GM18858 (cell line): ENCODE measurements at regions not wholly inside any gene's neighbourhood (a gene's known extent, or its start where the extent isn't known, plus 50 kb on each side); places are given as distances from the start of the nearest gene placed in this dataset.

Experiments
- ATAC-seq: cut with Tn5 transposase; IDR thresholded peaks from one replicate; pipeline ENCODE4 v1.9.1; 2021; ENCODE audit not compliant: unreplicated experiment

DNA sequence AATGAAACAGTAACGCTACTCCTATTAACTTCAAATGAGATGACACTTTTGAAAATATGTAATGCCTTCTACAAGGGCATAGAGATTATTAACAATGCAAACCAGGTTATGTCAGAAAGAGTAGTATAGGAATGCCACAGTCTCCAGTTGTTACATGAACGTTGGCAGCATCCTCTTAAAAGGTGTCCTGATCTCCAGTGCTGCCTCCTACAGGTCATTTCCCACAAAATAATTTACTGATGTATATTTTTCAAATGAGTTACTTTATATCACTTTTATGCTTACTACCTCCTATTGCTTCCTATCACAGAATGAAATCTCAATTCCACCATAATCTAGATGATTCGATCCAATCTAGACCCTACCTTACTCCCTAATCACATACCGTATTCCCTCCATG, 195.2 kb upstream of the EPHA5 start:
- no peak for ATAC-seq

DNA sequence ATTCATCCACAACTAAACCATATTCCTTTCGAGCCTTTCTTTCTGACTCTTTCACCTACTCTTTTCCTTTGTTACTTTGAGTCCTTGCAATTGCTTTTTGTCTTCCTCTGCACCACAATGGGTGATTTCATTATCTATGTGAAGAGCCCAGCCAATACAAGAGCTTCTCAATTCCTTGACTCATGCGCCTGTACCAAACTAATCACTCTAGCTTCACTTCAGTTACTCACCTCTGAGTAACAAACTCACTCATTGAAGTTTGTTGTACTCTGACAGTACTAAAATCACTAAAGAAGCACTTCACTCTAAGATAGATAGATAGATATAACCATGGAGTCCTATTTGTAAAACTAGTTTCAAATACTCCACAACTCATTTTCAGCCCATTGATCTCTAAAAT, 191.7 kb upstream of the EPHA5 start:
- no peak for ATAC-seq

DNA sequence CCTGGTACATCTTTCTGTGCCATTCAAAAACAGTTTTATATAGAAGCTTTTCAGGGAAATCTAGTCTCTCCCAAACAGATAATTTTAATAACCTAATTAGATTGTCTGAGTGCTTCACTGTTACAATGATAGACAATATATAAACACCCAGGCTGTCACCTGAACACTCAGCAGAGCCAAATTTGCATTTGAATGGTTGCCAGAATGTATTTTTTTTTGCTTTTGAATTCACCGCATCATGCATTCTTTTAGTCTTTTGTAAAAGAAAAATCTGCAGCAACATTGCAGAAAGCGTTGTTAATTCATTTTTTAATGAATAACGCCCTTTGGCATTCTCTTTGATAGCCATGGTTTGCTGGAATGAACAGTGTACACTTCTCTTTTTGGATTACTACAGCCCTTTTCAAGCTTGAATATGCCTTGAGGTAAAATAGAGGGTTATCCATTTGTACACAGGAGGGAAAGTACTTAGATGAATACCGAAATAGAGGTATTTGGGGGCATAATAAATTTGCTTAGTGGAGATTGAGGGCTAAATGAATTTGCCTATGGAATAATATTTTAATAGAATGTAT, 175.0 kb upstream of the EPHA5 start:
- no peak for ATAC-seq

DNA sequence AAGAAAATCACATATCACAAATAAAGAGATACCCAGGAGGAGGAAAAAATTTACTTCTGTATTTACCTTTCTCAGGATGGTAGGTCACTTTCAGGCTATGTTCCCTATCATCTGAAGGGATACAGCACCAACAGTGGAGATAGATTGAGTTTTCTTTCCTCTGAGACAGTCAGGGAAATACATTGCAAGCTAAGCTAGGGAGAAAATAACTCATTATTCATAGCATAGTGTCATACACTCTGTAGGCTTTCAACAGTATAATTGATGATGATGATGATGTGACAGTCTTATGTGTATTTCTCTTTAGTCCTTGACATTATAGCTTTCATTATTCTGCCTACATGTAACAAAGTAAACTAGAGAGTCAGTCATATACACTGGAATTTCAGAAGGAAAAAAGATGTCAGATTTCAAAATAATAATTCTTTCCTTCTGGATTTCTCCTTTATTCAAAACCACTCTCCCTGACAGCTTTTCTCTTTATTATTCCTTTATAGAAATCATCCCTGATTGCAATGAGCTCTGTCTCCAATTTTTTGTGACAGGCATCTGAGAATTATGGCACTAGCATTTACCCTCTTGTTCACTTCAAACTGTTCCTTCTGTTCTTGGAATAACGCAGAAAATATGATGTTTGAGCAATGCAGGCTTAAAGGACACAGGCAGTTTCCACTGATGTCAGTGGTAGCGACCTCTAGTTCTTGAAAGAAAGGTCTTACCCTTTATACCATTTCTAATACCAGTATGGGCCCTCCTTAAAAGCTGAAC, 169.1 kb upstream of the EPHA5 start:
- no peak for ATAC-seq

DNA sequence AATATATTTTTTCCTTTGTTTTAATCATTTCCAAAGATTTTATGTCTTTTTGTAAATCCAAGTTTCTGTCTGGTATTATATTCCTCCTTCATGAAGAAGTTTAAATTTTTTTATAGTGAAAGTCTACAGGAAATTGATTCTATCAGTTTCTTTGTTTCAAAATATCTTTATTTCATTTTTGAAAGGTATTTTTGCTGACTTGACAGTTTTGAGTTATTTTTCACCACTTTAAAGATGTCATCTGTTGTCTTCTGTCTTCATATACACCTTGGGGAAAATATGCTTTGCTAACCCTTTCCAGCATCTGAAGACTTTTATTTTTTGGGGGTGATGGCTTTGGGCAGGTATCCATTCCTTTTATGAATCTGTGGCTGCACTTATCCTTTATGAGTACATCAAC, 164.4 kb upstream of the EPHA5 start:
- ATAC-seq, result no peak

DNA sequence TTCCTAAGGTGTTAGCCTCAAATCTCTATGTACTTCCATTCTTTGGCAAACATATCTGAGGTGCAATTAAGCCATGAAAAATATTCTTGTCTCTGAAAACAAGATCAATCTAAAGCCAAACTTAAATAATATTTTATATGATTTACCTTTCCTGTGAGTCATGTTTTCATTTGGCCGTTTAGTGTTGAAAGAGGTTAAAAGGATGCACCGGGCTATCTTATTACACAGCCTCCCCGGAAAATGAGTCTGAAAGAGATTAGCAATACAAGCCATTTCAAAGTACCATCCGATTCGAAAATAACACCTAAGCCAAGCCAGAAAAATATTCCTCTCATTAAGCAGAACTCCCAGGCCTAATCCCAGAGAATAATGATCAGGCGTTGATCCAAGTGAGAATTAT, 161.5 kb upstream of the EPHA5 start:
- no peak for ATAC-seq

DNA sequence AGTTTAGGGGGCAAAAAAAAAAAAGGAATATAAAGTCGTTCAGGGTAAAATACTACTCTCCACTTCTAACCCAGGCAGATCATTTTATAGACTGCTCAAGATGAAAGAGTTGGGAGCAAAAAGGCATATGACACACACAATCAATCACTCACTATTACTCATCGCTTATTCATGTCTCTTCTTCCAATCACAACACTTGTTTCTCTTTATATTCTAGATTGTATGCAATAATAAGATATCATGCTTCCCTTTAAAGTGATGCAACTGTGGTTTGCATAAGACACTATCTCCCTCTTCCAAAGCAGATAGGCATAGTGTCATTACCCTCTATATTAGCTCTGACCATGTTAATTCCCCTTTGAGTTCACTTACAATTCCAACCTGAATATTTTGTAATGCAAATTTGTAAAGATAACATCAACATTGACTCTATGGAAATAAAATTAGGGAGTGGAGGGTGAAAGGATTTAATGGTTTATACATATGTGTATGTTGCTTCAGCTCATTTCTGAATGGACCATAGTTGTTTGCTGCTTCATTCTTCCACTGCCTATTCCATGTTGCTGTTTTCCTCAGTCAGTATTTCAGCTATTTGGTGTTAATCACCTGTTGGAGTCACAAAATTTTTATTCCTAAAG, 154.9 kb upstream of the EPHA5 start:
- ATAC-seq, result no peak

DNA sequence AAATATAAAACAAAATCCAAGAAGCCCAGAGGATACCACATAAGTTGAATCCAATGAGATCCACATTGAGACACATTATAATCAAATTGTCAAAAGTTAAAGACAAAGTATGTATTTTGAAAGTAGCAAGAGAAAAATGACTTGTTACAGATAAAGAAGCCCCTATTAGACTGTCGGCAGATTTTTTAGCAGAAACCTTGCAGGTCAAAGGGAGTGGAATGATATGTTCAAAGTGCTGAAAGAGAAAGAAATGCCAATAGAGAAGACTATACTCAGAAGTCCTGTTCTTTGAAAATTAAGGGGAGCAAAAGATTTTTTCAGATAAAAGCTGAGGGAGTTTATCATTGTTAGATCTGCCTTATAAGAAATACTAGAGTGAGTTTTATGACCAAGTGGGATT, 148.9 kb upstream of the EPHA5 start:
- no peak for ATAC-seq

DNA sequence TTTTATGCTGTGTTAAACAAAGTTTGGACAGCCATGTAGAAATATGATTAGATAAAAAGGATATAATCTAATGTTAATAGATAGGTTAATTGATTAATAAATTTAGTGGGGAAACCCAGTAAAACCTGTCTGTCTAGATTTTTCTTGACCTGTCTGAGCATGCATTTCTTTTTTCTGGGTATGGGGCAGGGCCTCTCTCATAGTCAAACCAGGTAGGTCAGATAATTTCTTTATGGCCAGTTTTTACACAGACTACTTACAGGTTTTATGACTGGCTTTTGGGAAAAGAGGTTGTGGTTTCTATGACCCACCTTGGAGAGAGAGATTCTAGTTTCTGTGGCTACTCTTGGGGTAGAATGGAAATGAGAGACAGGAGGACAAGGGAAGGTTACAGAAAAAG, 135.6 kb upstream of the EPHA5 start:
- ATAC-seq, result no peak

DNA sequence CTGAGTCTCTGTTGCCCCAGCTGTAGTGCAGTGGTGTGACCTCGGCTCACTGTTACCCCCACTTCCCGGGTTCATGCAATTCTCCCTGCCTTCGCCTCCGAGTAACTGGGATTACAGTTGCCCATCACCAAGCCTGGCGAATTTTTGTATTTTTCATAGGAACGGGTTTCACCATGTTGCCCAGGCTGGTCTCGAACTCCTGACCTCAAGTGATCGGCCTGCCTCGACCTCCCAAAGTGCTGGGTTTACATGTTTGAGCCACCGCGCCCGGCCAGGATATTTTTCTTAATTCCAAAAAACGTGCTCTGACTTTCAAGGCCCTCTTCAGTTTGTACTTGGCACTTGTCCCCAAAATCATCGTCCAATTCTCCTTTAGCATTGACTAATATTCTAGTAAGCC, 129.2 kb upstream of the EPHA5 start:
- no peak for ATAC-seq

DNA sequence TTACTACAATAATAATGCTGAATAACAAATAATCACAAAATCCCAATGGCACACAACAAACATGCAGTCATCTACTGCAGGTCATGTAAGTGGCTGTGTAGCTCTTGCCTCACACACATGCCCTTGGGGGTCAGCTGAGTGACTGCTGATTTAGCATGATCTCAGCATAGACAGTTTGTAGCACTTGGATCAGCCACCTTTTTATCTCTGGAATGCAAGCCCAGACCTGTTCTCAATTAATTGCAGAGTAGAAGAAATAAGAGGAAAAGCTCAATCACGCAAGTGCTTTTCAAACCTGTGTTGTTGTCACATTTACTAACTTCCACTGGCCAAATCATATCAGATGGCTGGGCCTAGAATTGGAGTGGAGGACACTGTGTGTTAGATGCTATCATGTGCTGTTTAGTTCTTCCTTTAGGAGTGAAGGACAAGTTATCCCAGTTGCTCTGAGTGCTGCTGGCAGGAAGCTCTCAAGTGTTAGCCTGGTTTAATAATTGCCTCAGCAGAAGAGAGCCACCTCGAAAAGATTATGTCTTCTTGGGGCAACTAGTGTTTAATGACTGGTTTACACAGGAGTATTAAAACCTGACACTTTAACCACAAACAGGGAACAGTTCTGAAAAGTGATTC, 128.3 kb upstream of the EPHA5 start:
- ATAC-seq, result no peak

DNA sequence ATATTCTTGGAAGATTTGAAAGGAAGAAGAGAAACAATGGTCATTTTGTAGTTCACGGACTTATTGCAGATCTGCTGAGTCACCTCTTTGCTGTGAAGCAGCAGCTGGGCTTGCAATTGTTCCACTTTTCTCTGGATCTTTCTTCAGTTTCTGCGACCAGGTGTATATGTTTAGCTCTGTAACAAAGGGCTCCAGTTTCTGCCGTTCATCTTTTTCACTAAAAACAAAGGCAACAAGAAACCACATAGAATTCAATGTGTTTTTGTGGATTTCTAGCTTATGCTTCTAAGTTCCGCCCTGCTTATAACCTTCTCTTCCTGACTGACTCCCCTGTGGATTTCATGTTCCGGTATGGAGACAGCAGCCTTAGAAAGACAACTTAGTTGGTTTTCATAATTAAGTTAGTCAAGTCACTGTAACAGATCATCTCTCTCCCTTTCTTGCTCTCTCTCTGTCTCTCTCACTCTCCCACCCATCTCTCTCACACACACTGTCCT, 121.6 kb upstream of the EPHA5 start:
- no peak for ATAC-seq

DNA sequence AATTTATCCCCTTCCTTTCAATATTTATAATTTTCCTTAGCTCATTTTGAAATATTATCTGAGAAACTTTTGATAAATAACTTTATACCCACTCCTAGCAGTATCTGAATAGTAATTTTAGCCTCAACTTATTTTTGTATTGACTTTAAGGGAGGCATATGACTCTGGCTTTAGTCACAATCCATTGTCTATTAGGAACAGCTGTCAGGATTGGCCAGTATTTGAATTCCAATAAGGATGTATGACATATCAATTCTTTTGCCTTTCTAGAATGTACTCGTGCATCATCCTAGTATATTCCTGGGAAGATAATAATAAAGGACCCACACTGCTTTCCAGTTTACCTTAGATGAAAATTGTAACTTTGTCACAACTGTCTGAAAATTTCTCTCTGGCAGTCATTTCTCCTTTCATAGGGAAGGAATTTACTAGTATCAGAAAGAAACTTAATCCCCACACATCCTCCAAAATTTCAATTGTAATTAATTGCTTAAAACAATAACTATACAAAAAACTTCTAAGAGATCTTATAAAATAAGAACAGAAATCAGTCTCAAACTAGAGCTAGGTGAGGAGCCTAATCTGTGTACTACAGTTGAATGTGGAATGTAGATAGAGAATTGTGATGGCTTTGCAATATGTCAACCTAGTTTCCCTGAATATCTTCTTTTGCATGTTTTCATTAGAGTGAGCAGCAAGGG, 121.0 kb upstream of the EPHA5 start:
- no peak for ATAC-seq

DNA sequence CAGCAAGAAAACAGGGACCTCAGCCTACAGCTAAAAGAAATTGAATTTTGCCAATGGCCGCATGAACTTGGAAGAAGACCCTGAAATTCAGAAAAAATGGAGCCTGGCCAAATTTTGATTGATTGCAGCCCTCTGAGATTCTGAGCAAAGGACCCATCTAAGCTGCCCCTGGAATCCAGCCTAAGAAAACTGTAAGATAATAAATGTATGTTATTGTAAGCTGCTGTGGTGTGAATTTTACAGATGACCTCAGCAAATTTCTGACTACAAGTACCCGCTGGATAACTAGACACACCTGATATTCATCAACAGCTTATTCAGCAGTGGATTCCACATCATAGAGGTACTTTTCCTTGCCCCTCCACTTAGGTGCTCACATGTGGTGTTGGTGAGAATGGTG, 119.5 kb upstream of the EPHA5 start:
- no peak for ATAC-seq

DNA sequence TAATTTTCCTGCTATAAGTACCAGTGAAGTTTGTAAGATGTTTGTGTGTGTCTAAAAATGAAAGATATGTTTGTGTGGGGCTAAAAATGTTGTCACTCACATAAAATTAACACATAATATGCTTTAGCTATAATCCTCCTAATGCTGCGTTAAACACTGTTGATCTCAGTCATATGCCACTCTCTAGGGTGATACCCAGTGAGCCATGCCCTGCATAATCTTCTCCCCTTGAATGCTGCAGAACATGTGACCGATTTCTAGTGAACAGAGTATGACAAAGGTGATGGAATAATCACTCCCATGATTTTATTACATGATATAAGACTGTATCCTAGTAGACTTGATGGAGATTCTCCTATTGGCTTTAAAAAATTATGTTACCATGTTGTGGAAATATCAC, 119.1 kb upstream of the EPHA5 start:
- no peak for ATAC-seq

DNA sequence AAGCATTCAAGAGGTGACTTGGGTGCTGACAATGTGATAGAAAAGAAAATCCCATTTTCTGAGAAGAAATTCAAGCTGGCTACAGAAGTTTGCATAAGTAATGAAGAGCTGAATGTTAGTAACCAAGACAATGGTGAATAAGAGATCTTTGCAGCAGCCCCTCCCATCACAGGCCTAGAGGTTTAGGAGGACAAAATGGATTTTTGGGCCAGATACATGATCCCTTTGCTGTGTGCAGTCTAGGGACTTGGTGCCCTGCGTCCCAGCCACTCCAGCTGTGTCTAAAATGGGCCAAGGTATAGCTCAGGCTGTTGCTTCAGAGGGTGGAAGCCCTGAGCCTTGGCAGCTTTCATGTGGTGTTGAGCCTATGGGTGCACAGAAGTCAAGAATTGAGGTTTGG, 107.0 kb upstream of the EPHA5 start:
- ATAC-seq, result no peak

DNA sequence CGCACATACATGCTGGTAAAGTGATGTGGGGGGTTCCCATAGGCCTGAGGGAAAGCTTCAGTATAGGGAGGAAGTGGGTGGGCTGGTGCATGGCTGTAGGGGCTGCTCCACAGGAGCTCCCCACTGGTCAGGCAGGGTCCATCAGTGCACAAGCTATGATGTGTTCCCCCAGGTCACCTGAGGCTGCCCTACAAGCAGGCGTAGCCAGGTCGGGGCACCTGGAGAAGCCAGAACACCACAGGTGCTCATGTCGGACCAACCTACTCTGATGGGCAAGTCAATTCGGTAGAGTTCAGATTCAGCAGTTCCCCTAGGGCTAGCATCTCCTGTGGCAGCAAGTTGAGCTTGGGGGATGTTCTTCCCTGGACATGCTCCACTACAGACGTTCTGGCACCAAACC, 103.3 kb upstream of the EPHA5 start:
- no peak for ATAC-seq

DNA sequence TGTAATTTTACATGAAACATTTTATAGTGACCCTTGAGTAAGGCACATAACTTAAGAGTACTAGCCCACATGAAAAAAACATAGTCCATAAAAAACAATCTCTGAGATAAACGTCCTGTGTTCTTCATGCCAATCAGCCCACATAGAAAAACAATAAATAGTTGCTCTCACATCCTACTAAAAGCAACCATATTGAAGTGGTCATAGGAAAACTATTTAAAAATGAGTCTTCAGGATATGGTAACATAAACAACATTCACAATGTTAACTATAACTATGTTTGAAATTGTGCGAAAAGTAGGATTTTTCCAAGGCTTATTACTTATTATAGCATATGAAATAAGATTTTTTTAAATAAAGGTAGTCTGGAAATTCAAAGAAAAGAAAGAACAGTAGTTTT, 77.1 kb upstream of the EPHA5 start:
- ATAC-seq, result no peak

DNA sequence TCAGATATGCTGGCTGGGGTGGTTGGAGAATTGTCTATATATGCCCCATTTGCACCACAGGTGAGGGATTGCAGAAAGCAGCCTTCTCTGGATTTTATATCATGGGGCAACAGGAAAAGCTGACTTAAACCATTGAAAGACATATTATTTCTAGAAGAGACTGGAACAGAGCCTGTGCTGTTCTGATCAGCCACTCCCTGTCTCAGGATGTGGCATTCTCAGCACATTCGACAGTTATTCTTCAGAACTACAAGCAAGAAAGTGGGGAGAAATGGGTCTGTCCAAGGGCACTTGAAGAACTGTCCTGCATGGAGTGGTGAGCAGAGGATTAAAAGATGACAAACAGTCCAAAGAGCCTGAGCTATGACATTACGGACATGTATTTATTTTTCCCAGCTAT, 67.8 kb upstream of the EPHA5 start:
- no peak for ATAC-seq

DNA sequence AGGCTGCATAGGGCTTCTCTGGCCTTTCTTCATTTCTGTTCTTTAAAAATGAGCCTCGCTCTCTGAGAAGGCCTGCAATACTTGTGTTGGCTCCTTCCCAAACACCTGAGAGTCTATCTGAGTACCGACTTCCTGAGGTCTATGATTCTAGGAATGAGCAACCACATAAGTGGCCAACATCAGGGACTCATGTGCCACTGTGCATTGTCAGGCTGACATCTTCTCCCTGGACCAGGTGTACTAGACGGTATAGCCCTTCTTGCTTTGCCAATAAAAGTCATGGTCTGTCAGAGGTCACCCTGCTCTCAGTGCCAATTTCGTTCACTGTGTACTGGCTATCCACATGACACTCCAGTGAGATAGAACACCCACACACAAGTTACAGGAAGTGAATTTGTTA, 67.4 kb upstream of the EPHA5 start:
- ATAC-seq, result no peak

DNA sequence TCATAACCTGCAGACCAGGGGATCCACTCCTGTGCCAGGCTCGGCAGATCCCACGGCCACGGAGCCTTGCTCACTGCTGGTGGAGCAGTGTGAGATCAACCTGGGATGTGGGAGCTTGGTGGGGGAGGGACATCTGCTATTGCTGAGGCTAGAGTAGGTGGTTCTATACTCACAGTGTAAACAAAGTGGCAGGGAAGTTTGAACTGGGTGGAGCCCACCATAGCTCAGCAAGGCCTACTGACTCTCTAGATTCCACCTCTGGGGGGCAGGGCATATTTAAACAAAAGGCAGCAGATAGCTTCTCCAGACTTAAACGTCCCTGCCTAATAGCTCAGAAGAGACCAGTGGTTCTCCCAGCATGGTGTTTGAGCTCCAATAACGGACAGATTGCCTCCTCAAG, 54.7 kb upstream of the EPHA5 start:
- ATAC-seq, result no peak
